Activated CD8-positive, alpha-beta memory T cell treated with anti-CD3 and anti-CD28 coated beads, Interleukin-2, amount 50 U/mL, for 48 hours (primary cell): ENCODE measurements at regions not wholly inside any gene's neighbourhood (a gene's known extent, or its start where the extent isn't known, plus 50 kb on each side); places are given as distances from the start of the nearest gene placed in this dataset.

Experiments used
- DNase-seq: peaks from one replicate; pipeline ENCODE4 v3.0.0-alpha.2; 2020

GRCh38 chr9:90948156-90948555, 146.5 kb downstream of the SYK start:
- DNase-seq = no peak

- DNase-seq = no peak
Observed at GRCh38 chr9:90950600-90950999, 149.0 kb downstream of the SYK start.

DNA sequence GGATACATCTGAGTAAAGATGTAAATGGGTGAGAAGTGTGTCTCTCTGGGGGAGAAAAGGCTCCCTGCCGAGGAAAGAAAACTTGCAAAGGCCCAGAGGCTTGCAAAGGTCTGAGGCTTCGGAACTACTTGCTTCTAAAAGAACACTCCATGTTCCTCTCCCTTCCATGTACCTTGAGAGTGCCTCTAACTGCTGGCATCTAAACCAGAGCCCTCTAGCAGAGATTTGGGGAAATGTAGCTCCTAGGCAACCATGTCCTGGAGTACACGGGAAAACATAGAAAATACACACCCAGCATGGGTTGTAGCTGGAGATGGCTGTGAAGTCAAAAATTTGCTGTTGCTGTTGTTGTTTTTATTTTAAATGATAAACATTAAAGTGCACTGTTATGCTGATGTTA, 151.6 kb downstream of the SYK start:
- DNase-seq = no peak

DNA sequence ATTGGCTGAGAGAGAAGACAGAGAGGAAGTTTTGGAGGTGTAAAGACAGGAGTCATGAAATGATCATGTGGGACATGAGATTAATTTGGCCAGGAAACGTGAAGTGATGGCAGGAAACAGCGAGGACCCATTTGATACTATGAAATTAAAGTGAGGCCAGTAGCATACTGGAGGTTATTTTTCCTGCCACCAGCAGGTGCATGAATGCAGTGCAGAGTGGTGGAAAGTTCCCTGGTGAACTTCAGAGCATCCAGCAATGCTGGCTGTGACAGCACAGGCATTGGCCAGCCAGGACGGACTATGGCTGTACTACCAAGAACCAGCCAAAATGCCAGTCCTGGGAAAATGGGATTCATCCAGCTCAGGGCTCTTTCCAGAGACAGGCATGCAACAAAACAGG, 152.2 kb downstream of the SYK start:
- no peak for DNase-seq

- DNase-seq = no peak
Observed at GRCh38 chr9:90956026-90956810, 154.6 kb downstream of the SYK start.

GRCh38 chr9:90958328-90958727, 156.7 kb downstream of the SYK start:
- no peak for DNase-seq

DNA sequence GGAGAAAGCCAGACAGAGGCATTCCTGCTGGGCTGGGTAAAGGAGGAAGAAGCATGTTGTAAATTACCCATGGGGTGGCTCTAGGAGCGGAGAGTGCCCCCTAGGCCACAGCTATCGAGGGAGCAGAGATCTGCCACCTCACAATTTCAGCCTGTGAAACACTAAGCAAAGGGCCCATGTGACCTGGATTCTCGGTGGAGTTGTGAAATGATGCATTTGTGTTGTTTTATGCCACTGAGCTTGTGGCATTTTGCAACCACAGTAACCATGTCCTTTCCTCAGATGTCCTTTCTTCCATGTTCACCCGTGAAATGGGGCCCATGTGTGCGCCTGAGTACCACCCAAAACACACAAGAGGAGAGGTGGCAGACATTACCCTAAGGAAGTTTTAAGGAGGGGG, 159.3 kb downstream of the SYK start:
- DNase-seq = no peak

DNA sequence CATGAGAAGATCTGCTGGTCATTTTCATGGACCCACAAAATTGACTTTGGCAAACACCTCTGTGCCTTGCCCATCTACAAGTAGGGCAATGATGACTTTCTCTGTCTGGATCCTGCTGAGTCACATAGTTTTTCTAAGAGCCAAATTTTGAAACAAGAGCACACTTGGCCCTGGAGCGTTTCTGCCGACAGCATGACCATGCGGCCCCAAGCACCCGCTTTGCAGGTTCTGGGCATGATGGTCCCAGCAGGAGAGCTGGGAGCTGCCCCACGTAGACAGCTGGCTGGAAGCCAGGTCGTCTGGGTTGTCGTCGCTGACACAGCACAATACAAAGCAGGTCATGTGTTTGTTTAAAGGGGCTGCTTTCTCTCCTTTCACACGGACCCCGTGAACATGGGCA, 159.8 kb downstream of the SYK start:
- DNase-seq = no peak

DNA sequence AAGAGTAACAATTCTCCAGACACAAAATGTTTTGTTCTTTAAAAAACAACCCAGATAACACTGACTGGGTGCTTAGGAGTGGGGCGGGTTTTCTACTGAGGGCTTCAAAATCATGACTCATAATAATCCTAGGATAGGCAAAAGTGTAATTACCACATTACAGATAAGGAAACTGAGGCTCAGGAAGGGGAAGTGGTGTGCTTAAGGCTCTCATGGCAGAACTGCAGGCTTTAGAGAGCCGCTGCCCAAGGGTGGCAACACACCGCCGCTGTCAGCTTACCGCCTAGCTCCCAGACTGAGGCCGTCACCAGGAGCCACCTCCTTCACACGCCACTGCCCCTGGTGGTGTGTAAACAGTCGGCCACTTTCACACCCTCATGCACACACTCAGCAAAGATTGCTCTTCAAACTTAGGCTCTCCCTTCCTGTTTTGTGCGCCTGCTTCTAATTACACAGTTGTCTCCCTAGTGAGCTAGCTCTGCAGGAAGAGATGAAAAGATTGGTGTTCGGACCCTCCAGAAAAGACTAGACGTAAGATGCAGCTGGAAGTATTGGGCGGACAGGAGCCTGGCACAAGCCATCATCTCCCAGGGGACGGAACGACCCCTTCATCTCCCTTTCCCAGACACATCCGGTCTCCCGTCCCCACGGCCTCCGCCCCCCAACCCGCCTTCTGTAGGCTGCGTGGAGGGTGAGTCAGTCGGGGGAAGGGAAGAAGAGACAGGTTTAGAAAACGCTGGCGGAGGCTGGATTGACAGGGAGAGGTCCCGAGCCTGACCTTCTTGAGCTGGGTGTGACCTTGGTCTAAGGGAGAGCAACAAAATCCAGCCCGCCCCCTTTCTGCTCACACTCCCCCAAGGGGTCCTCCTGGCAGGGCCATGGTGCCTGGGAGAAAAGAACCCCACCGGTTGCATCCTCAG, 162.7 kb downstream of the SYK start:
- peak; percentile 61 for DNase-seq

DNA sequence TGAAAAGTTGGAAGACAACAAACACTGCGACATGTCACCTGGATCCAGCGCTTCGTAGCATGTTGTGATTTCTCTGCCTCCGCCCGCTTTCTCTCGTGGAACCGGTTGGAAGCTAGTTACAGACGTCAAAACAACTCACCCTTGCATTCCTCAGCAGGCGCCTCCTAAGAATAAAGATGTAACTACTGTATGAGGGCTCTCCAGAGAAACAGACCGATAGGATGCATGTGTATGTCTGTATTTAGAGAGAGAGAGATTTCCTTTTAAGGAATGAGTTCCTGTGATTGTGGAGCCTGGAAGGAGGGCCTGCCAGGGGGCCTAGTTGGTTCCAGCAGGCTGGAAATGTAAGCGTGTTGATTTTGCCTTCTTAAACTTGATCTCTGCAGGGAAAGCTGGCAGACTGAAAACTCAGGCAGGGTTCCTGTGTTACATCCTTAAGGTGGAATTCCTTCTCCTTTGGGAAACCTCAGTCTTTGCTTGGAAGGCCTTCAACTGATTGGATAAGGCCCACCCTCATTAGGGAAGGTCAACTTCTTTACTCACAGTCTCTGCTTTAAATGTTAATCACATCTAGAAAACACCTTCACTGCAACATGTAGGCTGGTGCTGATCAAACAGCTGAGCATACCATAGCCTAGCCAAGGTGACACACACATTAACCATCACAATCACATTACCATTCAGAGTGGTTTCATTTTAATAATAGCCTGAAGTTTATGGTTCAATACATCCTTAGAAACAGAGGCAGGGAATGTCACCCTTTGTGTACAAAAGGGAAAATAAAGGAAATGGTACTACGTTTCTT, 163.8 kb downstream of the SYK start:
- no peak for DNase-seq

DNA sequence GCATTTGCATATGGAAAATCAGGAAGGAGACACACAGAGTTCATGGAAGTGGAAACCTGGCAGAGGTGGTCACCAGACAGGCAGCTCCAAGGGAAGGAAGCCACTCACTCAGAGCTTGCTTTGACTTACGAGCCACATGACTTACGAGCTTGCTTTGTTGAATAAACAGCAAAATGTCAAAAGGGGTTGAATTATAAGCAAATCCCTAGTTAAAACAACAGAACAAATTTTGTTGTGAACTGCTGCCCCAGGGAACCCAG, 164.3 kb downstream of the SYK start:
- DNase-seq = no peak

GRCh38 chr9:90966480-90967144, 165.0 kb downstream of the SYK start:
- peak; percentile 73 for DNase-seq

DNA sequence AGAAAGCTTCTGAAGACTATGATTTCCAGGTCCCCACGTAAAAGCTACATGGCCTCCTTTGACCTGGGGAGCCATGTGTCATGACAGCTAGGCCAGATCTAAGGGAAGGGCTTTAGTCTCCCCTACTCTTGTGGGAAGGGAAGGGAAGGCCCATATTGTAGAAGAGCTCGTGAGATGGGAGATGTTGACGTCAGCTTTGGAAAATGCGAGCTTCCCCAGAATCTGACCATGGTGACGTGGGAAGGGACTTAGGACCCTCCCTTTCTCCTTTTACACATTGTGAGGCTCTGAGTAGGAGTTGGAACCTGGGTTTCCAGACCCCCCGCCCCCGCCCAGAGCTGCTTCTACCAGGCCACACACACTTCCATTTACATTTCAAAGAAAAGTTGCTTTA, 165.5 kb downstream of the SYK start:
- DNase-seq = no peak

- no peak for DNase-seq
Observed at GRCh38 chr9:90969021-90969675, 167.5 kb downstream of the SYK start.

GRCh38 chr9:90970608-90971007, 169.0 kb downstream of the SYK start:
- DNase-seq = no peak

- no peak for DNase-seq
Observed at GRCh38 chr9:90972057-90972456, 170.4 kb downstream of the SYK start.

DNA sequence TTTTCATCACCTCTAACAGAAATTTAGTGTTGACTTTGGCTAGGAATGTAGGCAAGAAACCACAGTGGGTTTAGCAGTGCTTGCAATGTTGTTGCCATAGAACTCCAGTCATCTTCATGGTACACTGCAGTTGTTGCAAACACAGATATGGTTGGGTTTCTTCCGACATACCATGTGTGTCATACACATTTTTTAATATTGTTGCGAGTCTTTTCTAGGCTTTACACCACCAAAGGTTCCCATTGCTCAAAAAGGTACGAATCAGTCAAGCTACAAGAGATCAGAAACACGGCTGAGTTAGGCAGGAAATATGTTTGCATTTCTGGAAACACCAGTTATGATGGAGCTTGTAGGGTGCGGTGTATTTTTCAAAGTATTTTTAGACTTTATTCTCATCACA, 172.4 kb downstream of the SYK start:
- no peak for DNase-seq

GRCh38 chr9:90974643-90975245, 173.1 kb downstream of the SYK start:
- no peak for DNase-seq

DNA sequence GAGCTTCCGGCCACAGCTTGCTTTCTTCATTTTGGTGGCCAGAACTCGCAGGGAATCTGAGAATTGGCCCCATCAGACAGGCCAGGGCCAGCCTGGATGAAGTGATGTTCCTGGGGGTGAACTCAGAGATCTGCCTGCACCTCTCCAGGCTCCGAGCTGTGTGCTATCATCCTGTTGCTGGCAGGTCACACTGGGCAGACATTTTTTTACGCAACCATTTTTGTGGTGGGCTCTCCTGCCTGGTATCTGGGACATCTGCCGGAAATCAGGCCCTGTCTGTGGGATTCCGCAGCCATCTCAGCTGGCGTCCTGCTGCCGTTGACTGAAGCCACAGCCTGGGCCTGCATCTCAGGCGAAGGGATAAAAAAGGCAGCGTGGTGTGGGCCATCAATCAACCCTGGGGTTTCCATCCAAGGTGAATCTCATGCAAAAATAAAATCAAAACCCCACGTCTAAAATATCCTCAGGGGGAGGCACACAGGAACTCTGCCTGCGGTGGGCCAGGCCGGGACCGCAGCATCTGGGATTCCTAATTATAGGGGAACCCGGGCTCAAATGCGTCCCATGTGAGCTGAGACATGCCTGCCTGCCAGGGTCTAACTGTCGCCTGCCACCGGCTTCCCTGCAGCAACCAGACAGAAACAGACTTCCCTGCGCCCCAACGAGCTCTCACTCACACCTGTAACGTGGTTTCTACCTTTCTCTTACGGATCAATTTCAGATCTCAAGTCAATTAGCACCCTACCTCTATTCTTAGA, 174.3 kb downstream of the SYK start:
- no peak for DNase-seq

- DNase-seq = no peak
Observed at GRCh38 chr9:90979138-90979551, 177.5 kb downstream of the SYK start.

GRCh38 chr9:90979639-90980038, 178.0 kb downstream of the SYK start:
- DNase-seq = no peak
